ENCODE measurements at regions not wholly inside any gene's neighbourhood (a gene's known extent, or its start where the extent isn't known, plus 50 kb on each side); places are given as distances from the start of the nearest gene placed in this dataset.

DNA sequence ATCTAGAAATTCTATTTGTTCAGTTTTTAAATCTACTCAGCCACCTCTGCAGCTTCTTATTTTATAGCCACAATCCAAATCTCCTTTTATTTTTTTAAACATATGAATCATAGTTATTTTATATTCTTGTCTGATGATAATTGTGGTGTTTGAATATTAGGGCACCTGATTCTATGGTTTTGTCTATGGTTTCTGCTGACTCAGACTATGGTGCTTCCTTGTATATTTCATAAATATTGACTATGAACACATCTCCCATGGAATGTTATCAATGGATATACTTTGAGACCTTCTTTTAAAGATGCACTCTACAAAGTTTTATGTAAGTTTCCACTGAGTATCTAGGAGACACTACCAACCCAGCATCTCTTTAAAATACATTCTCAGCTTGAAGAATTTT, 1027.0 kb upstream of the AUTS2 start:
- intact Hi-C loops (cut with DNase I; ENCODE audit: low total_unique reads), result no loop called here
- peaks cover 0 to 16% (median 3%) of the 10 kb centered on the region in 4 donors for H3K9me3 ChIP-seq
- no peaks in the 10 kb centered on the region for H3K36me3 ChIP-seq
- TF ChIP-seq POLR2AphosphoS5 (IDR thresholded peaks at IDR 0.05), result no peak
- TF ChIP-seq EP300 (IDR thresholded peaks at IDR 0.05), result no peak
- no peak for TF ChIP-seq POLR2A (IDR thresholded peaks at IDR 0.05)
- TF ChIP-seq CTCF (IDR thresholded peaks at IDR 0.05), result no peak
- no peaks in the 10 kb centered on the region for H3K4me1 ChIP-seq
- no peaks in the 10 kb centered on the region for H3K27me3 ChIP-seq
- no peak overlapping the region for H3K4me3 ChIP-seq
- H3K27ac ChIP-seq, result no peak overlapping the region
- no peak for DNase-seq

- WGBS, 5 donors, result 63 to 65% (median 63%) methylated on average over 12 of the region's 12 CpGs
Measured at GRCh38 chr7:68573271-68574005, 1024.8 kb upstream of the AUTS2 start.

GRCh38 chr7:68576366-68576765, 1021.9 kb upstream of the AUTS2 start:
- Histone ChIP-seq H3K36me3 (no peaks in the 10 kb centered on the region), H3K27ac (no peak overlapping the region), H3K4me3 (no peak overlapping the region), H3K4me1 (no peaks in the 10 kb centered on the region), H3K9me3 (peaks cover 0 to 24% (median 15%) of the 10 kb centered on the region in 4 donors), H3K27me3 (no peaks in the 10 kb centered on the region)
- DNase-seq, result no peak
- 58 to 76% (median 69%) methylated on average over 2 of the region's 2 CpGs for WGBS, 5 donors
- intact Hi-C loops (cut with DNase I; ENCODE audit: low total_unique reads), result no loop called here
- TF ChIP-seq POLR2AphosphoS5 (IDR thresholded peaks at IDR 0.05) (no peak), EP300 (IDR thresholded peaks at IDR 0.05) (no peak), POLR2A (IDR thresholded peaks at IDR 0.05) (no peak), CTCF (IDR thresholded peaks at IDR 0.05) (no peak)

More at GRCh38 chr7:68573271-68574005, 1024.8 kb upstream of the AUTS2 start:
- no peak overlapping the region for H3K27ac ChIP-seq
- no peaks in the 10 kb centered on the region for H3K36me3 ChIP-seq
- H3K4me3 ChIP-seq, result no peak overlapping the region
- no peaks in the 10 kb centered on the region for H3K27me3 ChIP-seq
- TF ChIP-seq POLR2A (IDR thresholded peaks at IDR 0.05), result no peak
- no peak for TF ChIP-seq EP300 (IDR thresholded peaks at IDR 0.05)
- TF ChIP-seq CTCF (IDR thresholded peaks at IDR 0.05), result no peak
- no peak for TF ChIP-seq POLR2AphosphoS5 (IDR thresholded peaks at IDR 0.05)
- H3K4me1 ChIP-seq, result no peaks in the 10 kb centered on the region
- DNase-seq, result no peak
- intact Hi-C loops (cut with DNase I; ENCODE audit: low total_unique reads), result no loop called here
- H3K9me3 ChIP-seq, result peaks cover 0 to 8% (median under 1%) of the 10 kb centered on the region in 4 donors

DNA sequence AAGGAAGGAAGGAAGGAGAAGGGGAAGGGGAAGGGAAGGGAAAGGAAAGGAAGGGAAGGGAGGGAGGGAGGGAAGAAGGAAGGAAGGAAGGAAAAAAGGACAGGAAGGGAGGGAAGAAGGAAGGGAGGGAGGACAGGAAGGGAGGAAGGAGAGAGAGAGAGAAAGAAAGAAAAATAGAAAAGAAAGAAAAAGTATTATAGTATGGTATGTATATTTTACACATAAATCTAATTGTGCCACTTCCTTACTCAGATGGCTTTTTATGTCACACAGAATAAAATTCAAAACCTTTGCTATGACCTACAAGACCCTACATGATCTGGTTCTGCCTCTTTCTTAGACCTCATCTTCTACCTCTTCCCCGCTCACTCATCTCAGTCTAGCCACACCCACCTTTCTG, 1016.9 kb upstream of the AUTS2 start:
- Histone ChIP-seq H3K36me3 (no peaks in the 10 kb centered on the region), H3K4me1 (no peaks in the 10 kb centered on the region), H3K9me3 (peaks cover 0 to 34% (median 20%) of the 10 kb centered on the region in 4 donors), H3K27ac (no peak overlapping the region), H3K4me3 (no peak overlapping the region), H3K27me3 (no peaks in the 10 kb centered on the region)
- 58 to 92% (median 82%) methylated on average over 1 of the region's 1 CpG for WGBS, 5 donors
- DNase-seq, result no peak
- intact Hi-C loops (cut with DNase I; ENCODE audit: low total_unique reads), result no loop called here
- no peak for TF ChIP-seq POLR2AphosphoS5 (IDR thresholded peaks at IDR 0.05)
- no peak for TF ChIP-seq CTCF (IDR thresholded peaks at IDR 0.05)
- TF ChIP-seq EP300 (IDR thresholded peaks at IDR 0.05), result no peak
- TF ChIP-seq POLR2A (IDR thresholded peaks at IDR 0.05), result no peak
